ENCODE measurements at regions not wholly inside any gene's neighbourhood (a gene's known extent, or its start where the extent isn't known, plus 50 kb on each side); places are given as distances from the start of the nearest gene placed in this dataset.

DNA sequence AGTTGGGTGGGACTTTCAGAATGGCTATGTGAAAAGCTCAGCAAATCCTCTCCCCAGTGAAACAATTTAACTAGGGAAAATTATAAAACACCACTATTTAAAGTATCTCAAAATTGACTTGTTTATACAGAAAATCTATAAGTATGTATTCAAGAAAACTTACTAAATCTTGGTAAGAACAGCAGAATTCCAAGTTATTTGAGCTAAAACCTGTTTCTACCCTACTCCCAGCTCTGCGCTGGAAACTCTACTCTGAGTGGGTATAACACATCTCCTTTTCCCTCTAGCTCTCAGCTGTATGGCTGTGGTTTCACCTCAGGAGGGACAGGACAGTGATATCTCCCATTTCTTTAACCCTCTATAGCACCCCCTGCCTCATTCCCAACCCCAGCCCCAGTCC lies 295.2 kb upstream of the POGK start:
- no peak overlapping the region for H2AFZ ChIP-seq (ENCODE audit: low read length)
- no peaks in the 10 kb centered on the region for H3K79me1 ChIP-seq (ENCODE audit: insufficient read depth, low read depth, low read length, poor library complexity, severe bottlenecking)
- no peak overlapping the region for H4K8ac ChIP-seq (replicated peaks; ENCODE audit: insufficient read length, low read depth, low read length)
- Mint-ChIP-seq H3K27me3 (ENCODE audit: low read depth) (no peaks in the 10 kb centered on the region), H3K36me3 (ENCODE audit: insufficient read depth in 1 of 3, low read depth in 3 of 3) (peaks cover 0 to 6% (median 2%) of the 10 kb centered on the region in 3 experiments; a peak in 4 of 7 replicates), H3K27ac (no peak overlapping the region), H3K4me1 (no peaks in the 10 kb centered on the region), H3K9me3 (peaks cover 27 to 35% of the 10 kb centered on the region in 2 experiments), H3K4me3 (no peak overlapping the region)
- H3K79me2 ChIP-seq (ENCODE audit: insufficient read depth, low read length): no peaks in the 10 kb centered on the region
- H3K23me2 ChIP-seq (ENCODE audit: insufficient read length, low read depth, low read length, poor library complexity, severe bottlenecking): no peaks in the 10 kb centered on the region
- no peak for DNase-seq
- H3K4ac ChIP-seq (ENCODE audit: low read depth, low read length): no peak overlapping the region
- H3K9ac ChIP-seq (ENCODE audit: extremely low read depth, insufficient read length, low read length): no peak overlapping the region
- H3K4me1 ChIP-seq (ENCODE audit: insufficient read depth, low read length): no peaks in the 10 kb centered on the region
- H4K20me1 ChIP-seq (ENCODE audit: control insufficient read depth, insufficient read depth, insufficient read length): no peaks in the 10 kb centered on the region
- H3K9me3 ChIP-seq (ENCODE audit: control insufficient read depth, low read depth, low read length): no peaks in the 10 kb centered on the region
- no peak overlapping the region for H3K23ac ChIP-seq (ENCODE audit: insufficient read length, low read depth, low read length)
- H3T11ph ChIP-seq (ENCODE audit: low read length): no peak overlapping the region
- no peak overlapping the region for H3K14ac ChIP-seq (ENCODE audit: insufficient read depth, low read length)
- no peak overlapping the region for H2BK5ac ChIP-seq (ENCODE audit: insufficient read length, low read length)
- TF ChIP-seq, protein P1, sequence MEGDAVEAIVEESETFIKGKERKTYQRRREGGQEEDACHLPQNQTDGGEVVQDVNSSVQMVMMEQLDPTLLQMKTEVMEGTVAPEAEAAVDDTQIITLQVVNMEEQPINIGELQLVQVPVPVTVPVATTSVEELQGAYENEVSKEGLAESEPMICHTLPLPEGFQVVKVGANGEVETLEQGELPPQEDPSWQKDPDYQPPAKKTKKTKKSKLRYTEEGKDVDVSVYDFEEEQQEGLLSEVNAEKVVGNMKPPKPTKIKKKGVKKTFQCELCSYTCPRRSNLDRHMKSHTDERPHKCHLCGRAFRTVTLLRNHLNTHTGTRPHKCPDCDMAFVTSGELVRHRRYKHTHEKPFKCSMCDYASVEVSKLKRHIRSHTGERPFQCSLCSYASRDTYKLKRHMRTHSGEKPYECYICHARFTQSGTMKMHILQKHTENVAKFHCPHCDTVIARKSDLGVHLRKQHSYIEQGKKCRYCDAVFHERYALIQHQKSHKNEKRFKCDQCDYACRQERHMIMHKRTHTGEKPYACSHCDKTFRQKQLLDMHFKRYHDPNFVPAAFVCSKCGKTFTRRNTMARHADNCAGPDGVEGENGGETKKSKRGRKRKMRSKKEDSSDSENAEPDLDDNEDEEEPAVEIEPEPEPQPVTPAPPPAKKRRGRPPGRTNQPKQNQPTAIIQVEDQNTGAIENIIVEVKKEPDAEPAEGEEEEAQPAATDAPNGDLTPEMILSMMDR (conservative IDR thresholded peaks at IDR 0.05): no peak
- no peak overlapping the region for H2BK12ac ChIP-seq (ENCODE audit: insufficient read length, low read depth, low read length)
- no peak overlapping the region for H2BK120ac ChIP-seq (ENCODE audit: low read depth, low read length, poor library complexity, severe bottlenecking)
- no peak overlapping the region for H3K4me2 ChIP-seq (ENCODE audit: insufficient read depth, insufficient read length, low read length)
- no peak overlapping the region for H2AK5ac ChIP-seq (ENCODE audit: insufficient read length, low read length)
- no peaks in the 10 kb centered on the region for H3K27me3 ChIP-seq (ENCODE audit: insufficient read depth, low read length)
- no peak overlapping the region for H3K56ac ChIP-seq (ENCODE audit: insufficient read length, low read depth, low read length)
- no peak overlapping the region for H3K27ac ChIP-seq (ENCODE audit: insufficient read length, low read depth, low read length)
- H4K5ac ChIP-seq (ENCODE audit: insufficient read length, low read depth, low read length): no peak overlapping the region
- no CpG with 5 or more reads among the region's 1 CpG for WGBS (ENCODE audit: extremely low coverage, insufficient read length, low lambda C conversion rate)
- no peak overlapping the region for H3K18ac ChIP-seq (ENCODE audit: insufficient read length, low read depth, low read length)
- no peak overlapping the region for H4K91ac ChIP-seq (ENCODE audit: insufficient read length, low read depth, low read length)
- no peak overlapping the region for H2BK15ac ChIP-seq (ENCODE audit: low read depth, low read length)
- no peak overlapping the region for H2BK20ac ChIP-seq (ENCODE audit: low read depth, low read length, poor library complexity, severe bottlenecking)

Data from H9 (cell line).